Stimulated activated CD4-positive, alpha-beta T cell treated with anti-CD3 and anti-CD28 coated beads, Interleukin-4, amount 100 ng/mL, for 1 hour (primary cell): ENCODE measurements at regions not wholly inside any gene's neighbourhood (a gene's known extent, or its start where the extent isn't known, plus 50 kb on each side); places are given as distances from the start of the nearest gene placed in this dataset.

Experiments used
- DNase-seq: peaks from one replicate; pipeline ENCODE4 v3.0.0-alpha.2; 2020

DNA sequence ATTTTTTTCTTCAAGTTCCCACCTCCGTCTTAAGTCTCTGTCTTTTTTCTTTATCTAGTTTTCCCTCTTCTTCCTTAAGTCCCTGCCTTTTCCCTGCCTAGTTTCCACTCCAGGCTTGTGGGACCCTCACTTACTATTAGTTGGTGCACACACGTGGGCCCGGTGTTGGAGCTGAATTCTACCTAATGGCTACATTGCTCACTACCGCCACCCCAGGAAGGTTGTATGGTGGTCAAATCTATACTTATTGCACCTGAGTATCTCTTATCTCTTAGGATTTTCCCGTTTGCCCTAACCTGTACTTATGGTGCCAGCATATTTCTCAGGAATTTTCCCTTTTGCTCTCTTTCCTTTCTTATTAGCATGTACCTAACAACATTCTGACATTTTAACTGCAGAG lies 692.8 kb downstream of the EPM2A start:
- DNase-seq = no peak

DNA sequence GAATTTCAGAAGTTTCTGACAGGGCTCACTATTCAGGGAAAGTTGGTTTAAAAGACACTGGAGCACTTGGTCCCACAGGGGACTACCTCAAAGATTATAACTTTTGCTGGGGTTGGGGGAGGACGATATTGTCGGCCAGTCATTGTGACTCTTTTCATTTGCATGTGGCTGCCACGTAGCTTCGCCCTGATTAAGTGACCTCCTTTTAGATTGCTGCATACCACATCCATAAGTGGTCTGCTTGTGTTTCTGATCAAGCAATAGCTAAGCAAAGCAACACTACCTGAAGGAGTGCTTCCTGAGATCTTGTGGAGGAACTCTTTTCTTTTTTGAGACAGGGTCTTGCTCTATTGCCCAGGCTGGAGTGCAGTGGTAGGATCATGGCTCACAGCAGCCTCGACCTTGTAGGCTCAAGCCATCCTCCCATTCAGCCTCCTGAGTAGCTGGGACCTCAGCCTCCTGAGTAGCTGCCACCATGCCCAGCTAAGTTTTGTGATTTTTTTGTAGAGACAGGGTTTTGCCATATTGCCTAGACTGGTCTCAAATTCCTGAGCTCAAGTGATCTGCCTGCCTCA lies 691.3 kb downstream of the EPM2A start:
- no peak for DNase-seq

DNA sequence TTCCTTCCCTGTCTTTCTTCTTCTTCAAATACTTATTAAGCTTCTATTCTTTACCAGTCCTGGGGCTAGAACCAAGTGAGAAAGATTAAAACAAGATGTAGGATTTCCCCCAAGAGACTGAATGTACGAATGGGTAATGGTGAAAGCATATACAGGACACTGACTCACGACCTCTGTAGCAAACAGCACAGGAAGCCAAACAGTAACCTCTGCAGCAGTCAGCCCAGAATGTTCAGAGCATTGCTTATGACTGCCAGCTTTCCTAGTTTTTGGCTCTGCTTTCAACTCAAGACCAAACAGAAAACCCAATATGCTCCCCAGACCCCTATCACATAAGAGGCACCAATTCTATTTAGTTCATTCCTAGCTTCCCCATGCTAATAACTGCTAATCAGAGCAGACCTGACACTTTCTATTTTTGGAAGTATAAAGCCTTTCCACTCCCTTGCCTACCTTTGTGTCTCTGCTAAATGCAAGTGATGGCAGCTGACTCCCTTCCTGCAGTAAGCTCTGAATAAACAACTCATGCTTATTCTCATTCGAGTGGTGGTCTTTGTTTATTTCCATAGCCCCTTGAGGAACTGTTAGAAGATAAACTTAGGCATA lies 690.6 kb downstream of the EPM2A start:
- no peak for DNase-seq

DNA sequence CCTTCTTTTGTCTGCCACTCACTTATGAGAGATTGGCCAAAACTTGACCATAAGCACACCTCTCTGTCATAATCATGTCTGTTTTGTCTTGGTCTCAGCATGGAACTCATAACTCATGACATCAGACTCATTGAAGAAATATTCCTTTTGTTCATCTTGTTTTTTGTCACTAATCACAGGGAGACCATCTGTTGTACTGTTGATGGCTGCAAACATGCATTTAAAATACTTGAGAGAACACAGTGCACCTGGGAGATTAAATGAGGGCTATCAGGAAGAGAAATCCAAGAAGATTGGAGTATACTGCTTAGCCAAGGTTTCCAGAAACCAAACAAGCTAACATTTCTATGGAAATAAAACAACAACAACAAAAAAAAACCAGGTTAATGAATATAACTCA lies 689.7 kb downstream of the EPM2A start:
- no peak for DNase-seq

DNA sequence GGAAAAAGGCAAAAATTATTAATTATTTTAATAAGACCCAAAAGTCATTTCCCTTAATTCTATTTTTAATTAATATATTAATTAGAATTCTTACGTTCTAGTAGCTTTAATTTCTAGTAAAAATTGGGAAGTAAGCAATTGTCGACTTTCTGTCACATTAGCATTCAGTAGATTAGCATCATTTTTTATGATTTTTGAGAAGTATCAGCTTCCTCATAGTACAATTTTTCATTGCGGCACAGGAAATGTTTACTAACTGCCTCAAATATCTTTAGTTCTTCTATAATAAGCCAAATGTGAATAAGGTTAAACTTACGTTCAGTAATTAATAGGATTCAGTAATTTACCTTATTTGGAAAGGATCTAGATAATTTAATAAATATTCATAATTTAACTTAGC lies 687.4 kb downstream of the EPM2A start:
- DNase-seq = no peak

DNA sequence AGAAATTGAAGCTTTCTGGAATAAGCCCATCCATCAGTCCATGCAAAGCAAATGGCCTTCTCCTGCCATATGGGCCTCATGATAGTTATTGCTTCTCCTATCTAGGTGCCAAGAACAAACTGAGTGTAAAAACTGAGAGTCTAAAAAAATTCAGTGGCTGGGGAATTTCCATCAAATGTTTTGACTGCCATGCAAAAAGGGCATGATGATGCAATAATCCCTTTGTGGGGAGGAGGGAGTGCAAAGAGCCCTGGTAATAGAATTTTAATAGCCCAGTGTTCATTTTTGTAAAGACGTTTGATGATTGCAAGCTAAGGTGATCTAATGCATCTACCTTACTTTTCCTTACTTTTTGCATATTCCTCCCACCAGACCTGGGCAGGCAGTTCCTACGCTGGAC lies 683.7 kb downstream of the EPM2A start:
- no peak for DNase-seq

DNA sequence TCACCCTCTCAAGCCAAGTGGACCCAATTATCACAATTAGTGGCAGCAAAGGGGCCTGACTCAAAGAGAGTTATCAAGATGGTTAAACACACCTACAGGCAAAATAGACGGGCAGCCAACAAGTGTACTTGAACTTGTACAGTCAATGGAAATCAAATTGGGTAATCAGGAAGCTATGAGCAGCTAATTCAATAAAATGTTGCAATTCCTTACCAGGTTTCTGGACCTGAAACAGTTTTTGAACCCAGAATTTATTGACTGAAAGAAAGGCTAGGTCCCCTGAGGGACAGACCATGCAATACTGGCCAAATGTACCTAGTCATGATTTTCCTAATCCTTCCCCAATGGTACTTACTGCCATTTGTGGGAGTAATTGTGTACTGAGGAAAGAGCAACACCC lies 679.8 kb downstream of the EPM2A start:
- no peak for DNase-seq

DNA sequence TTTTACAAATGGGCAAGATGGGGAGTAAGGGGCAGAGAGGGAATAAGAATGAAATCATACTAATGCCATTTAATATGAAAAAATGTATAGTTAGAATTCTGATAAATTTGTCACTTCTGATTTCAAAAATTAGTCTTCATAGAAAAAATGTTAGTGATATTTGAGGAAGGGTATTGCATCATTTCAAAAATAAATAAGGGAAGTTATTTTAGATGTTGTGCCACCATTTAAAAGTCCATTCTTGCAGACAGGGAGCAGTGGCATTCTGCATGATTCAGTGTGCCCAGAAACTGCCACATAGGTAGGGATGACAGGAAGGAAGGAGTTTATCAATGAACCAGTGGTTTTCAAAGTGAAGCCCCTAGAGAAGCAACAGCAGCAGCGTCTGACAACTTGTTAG lies 674.6 kb downstream of the EPM2A start:
- no peak for DNase-seq

DNA sequence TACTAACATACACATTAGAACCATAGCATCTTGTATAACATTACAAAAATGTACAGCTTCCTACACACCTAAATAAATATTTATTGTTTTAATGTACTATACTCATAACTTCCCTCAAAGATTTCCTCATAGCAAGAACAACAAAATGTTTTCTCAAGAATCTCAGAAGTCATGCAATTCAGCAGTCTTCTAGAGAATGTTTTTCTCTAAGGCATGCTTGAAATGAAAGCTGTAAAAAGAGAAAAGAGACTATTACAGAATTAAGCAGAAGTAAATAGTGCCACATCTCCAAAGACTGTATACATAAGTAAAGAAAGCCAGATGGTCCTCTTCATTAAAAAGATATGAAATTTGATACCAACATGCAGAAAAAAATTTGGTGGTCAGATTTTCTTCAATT lies 672.2 kb downstream of the EPM2A start:
- no peak for DNase-seq

DNA sequence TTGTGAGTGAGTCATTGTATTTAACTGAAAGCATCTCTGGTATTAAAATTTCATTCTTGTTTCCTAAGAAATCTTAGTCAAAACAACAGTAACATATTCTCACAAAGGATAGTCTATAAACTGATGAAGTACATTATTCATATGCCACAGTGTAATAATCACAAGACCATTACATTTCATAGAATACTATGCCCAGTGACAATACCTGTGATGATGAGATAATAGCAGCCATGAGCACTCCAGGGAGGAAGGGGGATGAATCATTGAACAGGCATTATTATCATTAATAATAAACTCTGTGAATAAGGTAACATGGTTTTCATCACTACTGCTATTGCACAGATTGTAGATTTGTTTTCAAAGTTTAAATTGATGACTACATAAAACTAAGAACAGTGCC lies 667.9 kb downstream of the EPM2A start:
- DNase-seq = no peak

DNA sequence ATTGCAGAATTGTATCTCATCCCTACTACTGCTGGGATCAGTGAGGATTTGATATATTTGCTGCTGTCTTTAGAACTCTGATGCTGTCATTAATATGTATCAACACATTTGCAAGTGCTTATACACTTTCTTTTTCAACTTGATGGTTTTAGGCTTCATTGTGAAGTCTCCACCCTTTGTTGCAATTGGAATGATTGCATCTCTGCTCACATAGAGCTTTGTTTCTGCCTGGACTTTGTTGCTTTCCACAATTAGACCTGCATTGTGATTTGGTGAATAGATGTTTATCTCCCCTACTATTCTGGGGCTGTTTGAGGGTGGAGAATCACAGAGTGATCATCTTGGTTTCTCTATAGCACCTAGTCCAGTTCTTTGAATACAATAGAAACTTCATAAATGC lies 666.7 kb downstream of the EPM2A start:
- DNase-seq = no peak

DNA sequence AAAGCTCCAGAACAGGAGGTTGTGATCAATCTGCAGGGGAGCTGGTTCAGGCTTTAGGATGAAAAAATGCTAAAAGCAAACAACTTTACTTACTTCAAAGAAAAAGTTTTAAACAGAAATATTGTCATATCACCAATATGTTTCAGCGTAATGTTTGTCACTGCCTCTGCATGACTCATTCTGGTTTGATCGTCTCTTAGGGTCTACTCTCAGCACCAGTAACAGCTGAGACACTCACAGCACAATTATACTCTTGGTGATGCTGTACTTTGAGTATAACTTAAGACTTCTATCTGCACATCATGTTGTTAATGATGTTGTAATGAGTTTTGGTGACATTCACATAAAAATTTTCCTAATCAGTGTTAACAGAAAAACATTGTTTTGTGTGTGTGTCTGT lies 665.4 kb downstream of the EPM2A start:
- no peak for DNase-seq

DNA sequence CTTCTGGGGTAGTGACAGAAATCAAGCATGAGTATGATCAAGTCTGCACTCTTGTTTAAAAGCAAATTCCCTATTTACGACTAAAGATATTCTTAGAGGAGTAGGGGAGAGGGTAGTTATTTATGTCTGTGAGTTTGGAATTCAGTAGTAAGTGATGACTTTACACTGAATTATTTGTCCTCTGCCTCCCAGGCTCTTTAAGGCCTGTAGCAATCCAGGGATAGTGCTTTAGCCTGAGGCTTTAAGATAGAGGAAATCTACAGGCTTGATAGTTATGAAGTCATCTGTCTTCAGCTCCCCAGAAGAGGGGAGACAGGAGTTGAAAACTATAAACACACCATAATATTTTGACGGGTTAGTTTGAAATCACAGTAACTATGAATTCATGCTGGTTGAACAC lies 664.5 kb downstream of the EPM2A start:
- no peak for DNase-seq

DNA sequence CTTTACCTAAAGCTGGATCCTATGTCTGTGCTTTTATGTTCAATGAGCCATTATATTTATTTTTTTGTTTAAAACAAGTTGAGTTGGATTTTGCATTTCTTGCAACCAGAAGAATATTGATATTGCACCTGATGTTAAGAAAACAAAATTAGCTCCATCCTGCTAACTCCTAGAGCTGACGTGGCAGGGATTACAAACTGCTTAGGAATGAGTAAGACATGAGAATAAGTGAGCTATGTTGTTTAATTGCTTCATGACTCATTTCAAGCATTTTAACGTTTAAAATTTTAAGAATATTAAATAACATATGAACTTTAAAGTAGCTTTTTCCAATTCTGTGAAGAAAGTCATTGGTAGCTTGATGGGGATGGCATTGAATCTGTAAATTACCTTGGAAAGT lies 663.5 kb downstream of the EPM2A start:
- no peak for DNase-seq

DNA sequence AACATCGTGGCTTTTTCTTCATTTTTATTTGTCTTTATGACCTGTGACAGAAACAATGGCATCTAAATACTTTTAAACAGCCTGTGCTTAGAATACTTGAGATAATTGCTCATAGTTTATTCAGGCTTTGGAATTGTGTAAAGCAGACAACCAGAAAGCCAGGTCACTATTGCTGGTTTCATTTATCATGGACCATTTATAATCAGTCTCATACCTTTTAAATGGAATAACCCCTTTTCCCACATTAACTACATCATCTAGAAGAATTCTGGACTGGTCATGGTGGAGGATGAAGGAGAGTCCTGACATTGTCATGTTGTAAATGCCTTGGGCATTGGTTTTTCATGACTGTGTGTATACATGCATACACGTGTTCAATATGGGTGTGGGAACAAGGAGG lies 661.5 kb downstream of the EPM2A start:
- DNase-seq = no peak

DNA sequence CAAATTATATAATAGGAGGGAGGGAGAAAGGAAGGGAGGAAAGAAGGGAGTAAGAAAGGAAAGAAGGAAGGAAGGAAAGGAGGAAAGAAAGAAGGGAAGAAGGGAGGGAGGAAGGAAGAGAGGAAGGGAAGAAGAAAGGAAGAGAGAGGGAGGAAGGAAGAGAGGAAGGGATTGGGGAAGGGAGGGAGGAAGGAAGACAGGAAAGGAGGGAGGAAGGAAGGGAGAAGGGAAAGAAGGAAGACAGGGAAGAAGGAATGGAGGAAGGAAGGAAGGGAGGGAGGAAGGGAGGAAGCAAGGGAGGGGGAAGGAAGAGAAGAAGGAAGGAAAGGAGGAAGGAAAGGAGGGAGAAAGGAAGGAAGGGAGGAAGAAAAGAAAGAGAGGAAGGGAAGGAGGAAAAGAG lies 660.5 kb downstream of the EPM2A start:
- DNase-seq = no peak

DNA sequence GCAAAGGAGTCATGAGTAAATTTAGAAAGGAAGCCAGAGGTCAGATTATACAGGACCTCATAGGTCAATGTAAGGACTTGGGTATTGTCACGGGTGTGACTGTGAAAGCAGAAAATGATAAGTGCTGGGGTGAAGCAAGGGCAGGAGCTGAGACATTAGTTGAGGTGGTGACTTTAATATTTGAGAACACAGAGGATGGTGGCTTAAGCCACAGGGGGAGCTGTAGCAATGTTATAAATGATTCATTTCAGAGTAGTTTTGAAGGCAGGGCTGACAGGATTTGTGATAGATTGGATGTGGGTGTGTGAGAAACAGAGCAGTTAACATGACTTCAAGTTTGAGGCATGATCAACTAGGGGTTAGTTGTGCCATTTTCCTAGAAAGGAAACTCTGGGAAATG lies 659.9 kb downstream of the EPM2A start:
- DNase-seq = no peak

DNA sequence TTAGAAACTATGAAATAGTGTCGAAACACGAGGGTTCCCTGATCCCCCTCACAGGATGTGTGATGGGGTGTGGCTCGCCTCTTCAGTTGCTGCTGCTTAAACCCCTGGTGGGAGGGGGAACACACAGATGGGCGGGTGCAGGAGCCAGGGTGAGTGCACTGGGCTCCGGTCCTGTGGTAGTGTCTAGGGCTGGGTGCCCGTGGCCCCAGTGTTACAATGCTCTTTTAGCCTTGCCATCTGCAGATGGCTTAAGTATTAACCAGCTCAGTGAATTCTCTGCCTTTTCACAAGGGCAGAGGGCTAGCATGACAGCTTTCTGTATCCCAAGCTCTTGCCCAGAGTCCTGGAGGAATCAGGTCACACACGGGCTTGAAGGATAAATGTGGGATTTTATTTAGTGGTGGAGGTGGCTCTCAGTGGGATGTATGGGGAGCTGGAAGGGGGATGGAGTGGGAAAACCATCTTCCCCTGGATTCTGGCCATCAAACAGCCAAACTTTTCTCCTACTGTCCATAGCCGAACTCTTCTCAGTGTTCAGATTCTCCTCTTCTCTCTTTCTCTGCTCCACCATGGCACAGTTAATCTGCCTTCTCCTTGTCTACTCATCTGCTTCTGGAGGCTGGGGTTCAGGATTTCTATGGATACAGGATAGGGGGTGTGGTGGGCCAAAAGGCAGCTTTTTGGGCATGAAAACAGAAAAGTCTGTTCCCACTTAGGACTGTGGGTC lies 659.0 kb downstream of the EPM2A start:
- no peak for DNase-seq

DNA sequence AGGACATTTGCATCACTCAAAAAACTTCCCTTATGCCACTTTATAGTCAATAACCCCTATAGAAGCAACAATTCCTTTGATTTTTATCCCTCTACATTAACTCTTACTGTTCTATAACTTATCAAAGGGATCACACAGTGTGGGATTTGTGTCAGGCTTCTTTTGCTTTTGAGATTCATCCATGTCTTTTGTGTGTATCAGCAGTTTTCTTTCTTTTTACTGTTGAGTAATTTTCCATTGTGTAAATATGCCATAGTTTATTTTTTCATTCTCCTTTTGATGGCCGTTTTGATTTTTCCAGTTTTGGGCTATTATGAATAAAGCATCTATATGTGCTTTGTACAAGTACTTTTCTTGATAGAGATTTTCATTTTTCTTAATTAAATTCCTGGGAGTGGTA lies 657.9 kb downstream of the EPM2A start:
- no peak for DNase-seq

DNA sequence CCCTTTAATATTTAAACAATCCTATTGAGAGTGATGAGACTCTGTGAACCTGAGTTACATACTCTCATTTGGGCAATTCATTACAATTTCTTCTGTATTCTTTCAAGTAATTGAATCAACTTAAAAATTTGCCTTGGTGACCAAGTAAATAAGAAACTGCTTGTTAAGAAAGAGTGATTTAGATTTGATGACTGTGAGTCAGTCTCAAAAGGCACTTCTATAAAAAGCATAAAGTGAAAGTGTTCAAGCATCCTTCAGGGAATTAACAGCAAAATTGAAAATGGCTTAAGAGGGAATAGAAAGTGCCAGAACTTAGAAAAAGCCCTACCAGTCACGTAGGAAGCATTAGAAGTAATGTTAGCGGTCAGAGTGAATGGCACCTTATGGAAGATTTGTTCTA lies 654.7 kb downstream of the EPM2A start:
- no peak for DNase-seq

DNA sequence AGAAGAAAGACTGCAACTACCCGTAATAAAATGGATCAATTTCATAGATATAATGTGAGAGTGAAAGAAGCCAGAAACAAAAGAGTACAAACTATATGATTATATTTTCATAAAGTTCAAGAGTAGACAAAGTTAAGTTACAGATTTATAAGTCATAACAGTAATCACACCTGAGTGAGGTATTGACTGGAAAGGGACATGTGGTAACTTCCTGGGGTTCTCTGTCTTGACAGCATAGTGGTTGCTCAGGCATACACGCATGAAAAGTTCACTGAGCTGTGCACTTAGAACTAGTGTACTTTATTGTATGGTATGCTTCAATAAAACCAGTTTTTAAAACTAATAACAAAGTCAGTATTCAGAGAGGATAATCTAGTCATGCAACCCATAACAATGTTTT lies 653.6 kb downstream of the EPM2A start:
- no peak for DNase-seq

DNA sequence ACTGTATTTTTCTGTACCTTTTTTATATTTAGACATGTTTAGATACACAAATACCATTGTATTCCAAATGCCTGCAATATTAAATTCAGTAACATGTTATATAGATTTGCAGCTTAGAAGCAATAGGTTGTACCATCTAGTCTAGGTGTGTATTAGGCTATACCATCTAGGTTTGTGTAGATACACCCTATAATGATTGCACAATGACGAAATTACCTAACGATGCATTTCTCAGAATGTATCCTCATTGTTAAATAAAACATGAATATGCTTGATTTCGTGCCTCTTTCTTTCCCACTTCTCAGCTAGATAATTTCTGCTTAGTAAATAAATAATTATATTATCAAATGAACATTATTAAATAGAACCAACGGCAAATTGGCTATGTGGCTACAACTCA lies 653.0 kb downstream of the EPM2A start:
- DNase-seq = no peak

DNA sequence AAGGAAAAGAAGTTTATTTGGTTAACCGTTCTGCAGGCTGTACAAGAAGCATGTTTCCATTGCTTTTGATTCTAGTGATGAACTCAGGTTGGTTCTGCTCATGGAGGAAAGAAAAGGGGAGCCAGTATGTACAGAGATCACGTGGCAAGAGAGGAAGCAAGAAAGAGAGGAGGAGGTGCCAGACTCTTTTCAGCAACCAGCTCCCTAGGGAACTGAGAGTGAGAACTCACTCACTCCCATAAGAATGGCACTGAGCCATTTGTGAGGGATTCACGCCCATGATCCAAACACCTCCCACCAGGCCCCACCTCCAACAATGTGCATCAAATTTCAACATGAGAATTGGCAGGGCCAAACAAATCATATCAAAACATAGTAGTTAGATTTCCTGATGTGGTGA lies 649.1 kb downstream of the EPM2A start:
- no peak for DNase-seq

DNA sequence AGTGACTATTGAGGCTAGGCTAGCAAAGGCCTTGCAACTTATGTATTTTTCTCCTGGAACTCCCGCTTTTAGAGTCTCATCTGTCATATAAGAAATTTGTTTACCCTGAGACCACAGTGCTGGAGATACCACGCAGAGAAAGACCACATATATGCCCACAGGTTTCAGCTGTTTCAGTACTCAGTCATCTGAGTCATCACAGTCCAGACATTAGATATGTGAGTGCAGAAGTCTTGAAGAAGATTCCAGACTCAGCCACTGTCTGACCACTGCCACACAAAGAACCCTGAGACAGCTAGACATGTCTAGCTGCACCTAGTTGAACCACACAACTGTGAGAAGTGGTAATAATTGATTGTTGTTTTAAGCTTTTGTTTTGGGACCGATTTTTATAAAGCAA lies 648.3 kb downstream of the EPM2A start:
- no peak for DNase-seq
